ENCODE measurements at regions not wholly inside any gene's neighbourhood (a gene's known extent, or its start where the extent isn't known, plus 50 kb on each side); places are given as distances from the start of the nearest gene placed in this dataset.

DNA sequence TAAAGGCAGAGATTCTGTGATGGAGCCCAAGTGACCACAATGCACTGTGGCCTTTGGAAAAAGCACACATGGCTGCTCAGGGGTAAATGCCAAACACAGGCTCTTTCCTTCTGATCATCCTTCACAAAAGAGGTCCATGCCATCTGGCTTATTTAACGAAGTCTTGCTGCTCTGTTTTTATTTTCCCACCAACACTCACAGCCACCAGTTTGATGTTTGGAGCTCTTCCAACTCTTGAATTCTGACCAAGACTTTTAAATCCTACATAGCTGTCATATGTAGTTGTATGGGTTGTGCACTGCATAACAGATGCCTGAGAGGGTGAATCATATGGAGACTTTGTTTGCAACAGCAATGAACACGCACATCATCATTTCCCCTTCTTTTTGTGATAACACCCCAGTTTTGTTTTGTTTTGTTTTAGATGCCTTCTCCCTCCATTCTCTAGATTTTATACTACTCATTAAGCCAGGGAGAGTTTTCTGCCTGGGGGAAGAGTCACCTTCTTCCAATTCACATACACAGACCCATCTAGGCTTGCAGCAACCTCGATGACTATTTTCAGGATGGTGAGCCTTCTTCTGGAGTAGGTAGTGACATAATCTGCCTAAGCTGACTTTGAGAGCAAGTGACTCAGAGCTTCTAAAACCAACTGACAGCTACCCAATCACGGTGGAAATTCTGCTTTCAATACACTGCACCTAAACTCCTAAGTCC lies 145.2 kb upstream of the WSCD2 start:
- DNase-seq, result no peak

DNA sequence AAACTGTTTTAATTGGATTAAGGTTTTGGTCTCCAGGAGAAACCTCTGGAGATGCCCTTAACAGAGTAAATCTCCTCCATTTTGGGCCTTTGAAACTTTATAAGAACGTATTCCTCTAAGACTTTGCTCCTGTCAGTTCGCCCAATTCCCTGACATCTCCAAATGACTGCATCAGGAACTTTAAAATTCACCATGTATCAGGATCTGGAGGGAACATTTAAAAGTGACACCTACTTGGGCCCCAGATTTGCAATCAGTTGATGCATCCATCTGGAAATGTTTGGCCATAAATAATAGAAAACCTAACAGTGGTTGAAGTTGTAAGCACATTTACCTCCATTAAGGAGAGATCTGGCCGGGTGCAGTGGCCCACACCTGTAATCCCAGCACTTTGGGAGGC lies 144.1 kb upstream of the WSCD2 start:
- no peak for DNase-seq

DNA sequence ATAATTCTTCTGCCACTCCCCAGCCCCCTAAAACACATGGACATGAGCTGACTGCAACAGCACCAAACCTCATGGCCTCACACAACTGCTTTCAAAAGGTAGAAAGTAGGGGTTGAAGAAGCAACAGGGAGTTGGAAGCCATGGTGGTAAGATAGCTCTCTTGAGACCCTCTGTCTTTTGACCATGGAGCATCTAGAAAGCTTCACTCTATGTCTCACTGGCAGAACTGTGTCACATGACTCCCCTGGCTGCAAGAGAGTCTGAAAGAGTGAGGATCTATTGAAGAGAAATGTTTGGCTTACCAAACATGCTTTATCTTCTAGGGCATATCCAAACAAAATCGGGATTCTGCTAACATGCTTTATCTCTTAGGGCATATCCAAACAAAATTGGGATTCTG lies 142.9 kb upstream of the WSCD2 start:
- DNase-seq, result no peak

DNA sequence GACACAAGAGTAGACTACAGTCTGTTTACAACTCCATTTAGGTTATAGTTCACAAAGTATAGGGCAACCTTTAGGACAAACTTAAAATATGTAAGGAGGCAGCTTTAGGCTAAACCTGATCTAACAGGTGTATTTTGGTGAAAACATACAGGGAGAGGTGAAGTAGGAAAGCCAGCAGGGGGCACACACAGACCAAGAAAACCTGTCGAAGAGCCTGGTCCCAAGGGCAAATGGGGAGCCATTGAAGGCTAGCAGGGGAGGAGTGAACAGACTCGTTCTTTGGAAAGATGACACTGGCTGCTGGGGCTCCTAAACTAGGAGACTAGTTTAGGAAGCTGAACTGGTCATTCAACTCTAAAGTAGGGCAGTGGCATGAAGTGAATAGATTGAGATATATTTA lies 138.8 kb upstream of the WSCD2 start:
- DNase-seq, result peak; percentile 59

DNA sequence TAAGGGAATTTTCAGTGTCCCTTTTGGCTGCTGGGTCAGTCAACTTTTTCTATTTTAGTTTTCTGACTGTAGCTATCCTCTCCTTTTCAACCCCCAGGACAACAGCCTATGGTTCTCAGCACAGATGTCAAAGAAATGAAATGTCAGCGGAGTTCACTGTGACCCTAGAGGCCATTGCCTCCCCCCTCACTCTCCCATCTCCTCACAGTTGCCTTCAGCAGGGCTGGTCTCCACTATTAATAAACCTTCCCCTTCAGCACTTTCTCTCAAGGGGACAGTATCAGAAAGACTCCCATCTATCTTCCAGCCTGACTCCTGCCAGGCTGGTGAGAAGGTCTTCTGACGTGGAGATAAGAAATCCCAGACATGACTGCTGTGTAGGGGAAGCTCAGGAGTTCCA lies 137.1 kb upstream of the WSCD2 start:
- DNase-seq, result no peak

DNA sequence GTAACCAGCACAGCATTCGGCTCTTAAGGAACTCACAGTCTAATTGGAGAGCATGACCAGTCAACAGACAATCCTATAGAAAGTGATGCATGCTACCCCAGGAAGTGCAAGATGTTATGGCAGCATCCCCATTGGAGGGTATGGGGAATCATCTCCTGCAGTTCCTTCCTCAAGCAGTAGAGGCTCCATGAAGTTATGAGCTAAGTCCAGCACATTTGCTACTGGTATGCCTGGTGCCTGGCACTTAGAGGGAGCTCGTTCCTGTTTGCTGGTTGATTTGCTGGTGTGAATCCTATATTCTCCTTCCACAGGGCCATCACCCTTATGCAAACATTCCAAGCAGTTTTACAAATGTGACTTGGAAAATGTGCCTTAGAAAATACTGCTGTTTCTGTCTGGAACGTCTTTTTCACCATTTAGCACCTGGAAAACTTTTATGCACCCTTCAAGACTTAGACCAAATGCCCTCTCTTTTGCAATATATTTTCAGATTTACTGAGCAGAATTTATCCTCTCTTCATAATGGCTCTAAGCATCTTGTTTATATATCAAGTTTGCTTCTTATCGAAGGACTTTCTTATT lies 136.1 kb upstream of the WSCD2 start:
- DNase-seq, result peak; percentile 67

DNA sequence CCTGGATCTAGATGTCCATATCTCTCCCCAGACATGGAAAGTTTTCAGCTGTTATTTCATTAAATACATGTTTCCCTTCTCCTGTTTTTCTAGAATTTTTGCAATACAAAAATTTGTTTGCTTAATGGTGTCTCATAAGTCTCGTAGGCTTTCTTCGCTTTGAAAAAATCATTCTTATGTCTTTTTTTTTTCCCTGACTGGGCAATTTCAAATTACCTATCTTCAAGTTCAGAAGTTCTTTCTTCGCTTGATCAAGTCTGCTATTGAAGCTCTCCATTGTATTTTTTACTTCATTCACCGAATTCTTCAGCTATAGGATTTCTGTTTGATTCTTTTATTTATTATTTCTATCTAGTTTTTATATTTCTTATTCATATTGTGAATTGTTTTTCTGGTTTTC lies 130.2 kb upstream of the WSCD2 start:
- DNase-seq, result no peak

DNA sequence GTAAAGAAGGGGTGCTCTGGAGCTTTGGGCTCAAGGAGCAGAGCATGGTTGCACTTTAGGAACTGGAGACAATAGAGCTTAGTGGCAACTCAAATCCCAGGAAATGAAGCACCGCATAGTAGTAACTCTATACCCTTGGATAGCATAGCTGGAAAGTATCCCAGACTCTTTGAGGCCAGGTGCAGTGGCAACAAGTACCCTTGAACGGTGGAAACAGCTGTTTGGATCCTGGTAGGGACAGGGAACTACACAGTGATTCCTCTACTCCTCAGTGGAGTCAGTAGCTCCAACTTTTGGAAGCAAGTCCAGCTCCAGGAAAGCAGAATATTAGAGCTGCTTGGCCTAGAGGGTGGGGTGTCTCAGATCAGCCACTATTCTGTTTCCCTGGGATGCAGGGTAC lies 129.0 kb upstream of the WSCD2 start:
- no peak for DNase-seq

DNA sequence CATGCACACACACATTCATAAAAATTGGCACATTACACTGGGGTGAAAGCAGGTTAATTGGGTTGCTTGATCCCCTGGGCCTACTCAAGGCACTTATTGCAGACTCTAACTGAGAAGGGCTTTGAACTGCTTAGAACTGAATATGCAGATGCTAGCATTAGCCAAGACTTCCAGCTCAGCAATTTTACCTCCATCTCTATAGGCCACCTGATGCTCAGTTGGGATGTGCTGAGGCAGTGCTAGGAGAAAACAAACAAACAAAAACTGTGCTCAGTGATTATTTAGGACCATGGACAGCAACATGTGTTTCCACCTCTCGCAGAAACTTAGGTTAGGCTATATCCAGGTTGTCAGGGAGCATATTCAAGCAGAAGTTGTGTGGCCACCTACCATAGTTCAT lies 124.8 kb upstream of the WSCD2 start:
- peak; percentile 29 for DNase-seq

DNA sequence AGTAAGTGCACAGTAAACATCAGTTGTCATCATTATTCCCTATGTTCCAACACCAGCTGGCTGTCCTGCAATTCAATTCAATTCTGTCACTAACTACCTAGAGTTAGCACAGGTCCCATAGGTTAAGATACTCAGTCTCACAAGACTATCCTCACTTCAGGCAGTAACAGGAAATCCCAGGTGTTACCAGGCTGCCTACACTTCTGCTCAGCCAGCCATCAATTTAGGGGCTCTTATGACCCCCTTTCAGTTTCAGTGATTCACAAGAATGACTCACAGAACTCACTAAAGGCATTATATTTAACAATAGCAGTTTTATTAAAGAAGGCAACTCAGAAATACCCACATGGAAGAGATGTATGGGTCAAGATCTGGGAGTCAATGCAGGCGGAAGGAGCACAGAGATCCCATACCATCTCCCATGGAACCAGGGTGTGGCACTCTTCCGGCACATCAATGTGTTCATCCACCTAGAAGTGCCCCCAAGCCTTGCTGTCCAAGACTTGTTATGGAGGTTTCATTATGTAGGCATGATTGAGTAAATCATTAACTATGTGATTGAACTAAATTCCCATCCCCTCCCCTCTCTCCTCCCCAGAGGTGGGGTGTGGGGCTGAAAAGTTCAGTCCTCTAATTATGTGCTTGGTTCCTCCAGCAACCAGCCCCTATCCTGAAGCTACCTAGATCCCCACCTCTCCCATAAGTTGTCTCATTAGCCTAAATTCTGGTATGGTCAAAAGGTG lies 120.8 kb upstream of the WSCD2 start:
- no peak for DNase-seq

DNA sequence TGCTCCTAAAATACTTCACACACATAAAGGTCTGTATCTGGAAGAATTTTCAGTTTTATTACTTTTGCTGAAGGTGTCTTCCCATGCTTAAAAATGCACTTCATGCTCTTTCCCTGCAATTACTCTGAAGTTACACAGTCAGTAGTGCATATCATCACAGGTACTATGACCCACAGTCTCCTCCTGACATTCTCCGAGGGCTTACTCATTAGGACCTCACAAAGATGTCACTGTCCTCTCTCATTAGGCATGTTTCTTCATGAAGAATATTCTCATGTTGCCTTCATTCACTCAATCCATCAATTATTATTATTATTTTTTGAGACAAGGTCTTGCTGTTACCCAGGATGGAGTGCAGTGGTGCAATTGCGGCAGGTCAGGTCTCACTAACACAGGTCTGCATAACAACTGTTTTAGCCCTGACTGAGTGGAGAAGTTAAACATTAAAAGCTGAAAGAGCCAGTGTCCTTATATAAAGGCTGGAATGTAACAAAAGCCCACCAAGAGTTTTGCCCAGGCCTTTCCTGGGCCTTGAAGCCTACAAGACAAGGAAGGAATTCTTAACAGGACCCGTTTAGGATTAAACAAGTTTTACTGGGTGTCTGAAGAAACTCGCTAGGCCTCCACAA lies 119.5 kb upstream of the WSCD2 start:
- no peak for DNase-seq

DNA sequence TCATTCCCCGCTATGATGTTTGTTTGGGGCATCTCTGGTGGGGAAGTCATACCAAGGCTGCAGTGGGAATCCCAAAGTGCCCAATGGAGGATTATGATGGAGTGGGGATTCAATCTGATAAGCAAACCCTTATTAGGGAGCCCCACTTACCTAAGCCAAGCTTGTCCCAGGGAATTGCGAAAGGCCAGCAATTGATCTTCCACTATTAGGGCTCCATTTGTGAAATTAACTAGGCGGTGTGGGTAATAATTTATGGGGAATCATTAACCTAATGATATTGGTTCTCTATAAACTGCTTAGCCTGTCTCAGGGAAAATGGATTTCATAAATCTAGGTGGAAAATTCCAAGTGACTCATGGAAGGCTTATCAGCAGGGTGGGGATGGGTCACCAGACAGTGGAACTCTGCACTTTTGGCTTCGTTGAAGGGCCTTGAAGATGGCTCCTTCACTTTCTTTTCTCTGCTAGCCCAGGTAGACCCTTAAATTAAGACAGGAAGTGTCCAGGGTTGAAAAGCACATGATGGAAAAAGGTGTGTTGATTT lies 113.0 kb upstream of the WSCD2 start:
- no peak for DNase-seq

DNA sequence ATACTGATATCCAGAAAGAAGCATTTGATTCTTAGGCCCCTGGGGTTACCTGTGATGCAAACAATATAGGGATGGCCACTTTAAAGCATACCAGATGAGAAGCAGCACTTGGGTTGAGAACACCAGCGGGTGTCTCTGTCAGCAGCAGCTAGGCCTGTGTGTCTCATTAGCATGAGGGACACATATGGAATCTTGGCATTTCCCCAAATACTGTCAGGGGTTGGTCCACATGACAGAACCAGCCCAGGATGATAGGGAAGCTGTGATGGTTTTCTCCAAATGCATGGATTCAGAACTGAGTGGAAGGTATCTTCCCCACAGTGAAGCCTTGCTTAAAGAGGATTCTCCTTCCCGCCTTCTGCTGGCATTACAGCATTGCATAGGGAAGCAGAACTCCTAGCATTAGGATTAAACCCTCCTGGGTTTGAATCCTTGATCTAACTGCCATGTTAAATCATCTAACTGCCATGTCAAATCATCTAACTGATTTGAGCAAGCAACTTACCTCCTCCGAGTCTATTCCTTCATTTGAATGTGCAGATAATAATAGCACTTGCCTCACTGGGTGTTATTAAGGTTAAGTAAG lies 111.5 kb upstream of the WSCD2 start:
- no peak for DNase-seq

DNA sequence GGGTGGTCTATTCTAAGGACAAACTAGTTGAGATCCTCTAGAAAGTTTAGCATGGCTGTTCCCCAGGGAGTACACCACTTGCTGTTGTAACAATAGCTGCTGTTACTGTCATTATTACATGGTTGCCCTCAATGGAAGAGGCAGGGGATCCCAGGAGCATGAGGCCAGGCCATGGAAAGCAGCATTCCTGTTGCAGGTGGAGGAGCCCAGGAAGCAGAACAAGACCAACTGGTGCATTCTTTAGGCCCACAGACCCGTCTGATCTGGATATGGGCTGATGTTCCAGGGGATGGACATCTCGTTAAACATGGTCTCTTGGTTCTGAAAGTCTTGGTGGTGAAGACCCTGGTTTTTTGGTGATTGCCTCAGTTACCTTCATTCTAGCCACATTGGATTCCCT lies 109.2 kb upstream of the WSCD2 start:
- no peak for DNase-seq

DNA sequence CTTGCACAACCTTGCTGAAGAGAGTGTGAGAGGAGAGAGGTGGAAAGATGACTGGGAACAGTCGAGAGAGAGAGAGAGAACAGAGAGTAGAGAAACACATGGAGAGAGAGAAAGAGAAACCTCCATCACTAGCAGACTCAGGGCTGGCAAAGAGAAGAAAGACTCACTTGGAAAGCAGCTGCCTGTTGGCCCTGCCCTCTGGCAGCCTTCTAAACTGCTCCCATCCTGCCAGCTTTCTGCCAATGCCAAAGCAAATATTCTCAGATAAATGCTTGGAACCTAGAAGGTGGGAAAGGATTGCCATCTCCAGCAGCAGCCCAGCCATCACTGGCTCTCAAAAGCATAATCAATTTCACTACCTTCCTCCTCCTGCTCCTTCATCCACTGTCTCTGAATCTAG lies 107.9 kb upstream of the WSCD2 start:
- no peak for DNase-seq

DNA sequence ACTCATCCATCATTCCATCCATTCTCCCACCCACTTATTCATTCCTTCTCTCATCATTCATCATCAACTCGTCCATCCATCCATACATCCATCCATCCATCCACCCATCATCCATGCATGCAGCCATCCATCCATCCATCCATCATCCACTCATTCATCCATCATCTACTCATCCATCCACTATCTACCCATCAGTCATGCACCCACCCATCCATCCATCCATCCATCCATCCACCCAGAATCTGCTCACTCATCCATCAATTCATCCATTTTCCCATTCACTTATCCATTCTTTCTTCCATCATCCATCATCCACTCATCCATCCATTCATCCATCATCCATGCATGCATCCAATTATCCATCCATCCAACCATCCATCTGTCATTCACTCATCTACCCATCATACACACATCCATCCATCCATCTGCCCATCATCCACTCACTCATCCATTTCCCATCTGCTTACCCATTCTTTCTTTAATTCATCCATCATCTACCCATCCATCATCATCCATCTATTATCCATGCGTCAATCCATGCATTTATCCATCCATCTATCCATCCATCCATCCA lies 107.1 kb upstream of the WSCD2 start:
- DNase-seq, result no peak

DNA sequence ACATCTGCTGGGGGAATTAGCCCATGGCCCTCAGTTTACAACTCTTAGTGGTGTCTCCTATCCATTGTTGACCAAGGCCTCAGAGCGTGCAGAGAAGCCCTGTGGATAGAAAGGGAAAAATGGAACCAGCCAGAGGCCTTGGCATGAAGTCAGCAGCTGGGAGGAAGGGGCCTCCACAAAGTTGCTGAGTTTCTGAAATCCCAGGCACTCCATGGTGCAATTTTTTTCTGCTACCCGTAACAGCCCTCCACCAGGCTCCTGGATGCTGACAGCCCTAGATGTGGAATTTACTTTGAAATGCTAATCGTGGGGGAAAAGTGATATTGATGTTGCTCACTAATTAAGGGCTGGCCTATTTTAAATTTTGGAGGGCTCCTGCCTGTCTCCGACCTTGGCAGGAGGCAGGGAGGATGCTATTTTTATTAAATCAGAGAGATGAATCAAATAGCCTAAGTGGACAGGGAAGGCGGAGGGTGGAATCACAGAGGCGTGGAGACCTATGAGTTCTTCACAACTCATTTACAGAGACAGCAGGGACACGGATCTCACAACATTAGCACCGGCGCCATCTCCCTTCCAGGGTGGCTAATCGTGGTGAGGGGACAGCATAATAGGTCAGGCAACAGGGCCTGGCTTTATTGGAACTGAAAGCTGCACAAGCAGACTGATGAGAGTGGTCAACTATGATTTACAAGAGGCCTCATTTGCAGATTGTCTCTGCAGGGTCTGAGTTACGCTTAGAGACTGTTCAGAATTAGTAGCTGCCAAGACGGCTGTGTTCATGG lies 99.8 kb upstream of the WSCD2 start:
- no peak for DNase-seq

DNA sequence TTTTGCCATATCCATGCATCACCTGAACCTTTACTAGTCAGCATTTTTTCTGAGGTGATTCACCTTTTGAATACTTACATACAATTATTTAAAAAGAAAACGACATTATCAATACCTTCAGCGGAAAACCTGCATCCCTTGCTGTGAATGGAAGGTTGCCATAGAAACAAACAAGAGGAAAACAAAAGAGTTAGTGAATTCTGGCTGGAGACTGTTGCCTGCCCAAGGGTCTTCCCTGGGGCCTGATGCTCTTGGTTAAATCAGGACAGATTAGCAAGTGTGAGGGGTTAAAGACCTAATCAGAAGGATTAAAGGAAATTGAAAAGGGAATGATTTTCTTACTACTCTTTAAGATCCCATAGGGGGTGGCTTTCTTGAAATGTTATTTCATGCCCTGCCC lies 96.0 kb upstream of the WSCD2 start:
- DNase-seq, result no peak

DNA sequence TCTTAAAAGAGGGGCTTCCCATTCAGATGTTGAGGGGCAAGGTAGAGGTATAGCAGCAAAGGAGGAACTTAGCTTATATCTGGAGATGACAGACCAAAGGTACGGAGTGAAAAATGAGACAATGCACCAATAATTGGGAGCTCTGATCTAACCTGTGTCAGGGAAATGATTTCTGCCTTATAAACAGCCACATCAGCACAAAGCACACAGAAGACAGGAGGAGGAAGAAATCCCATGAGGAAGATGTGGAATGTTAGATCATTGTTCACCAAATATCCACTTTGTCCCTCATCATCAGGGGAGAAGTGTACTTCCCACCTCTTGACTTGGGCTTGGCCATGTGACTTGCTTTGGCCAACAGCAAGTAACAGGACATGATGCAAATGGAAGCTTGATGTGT lies 93.7 kb upstream of the WSCD2 start:
- DNase-seq, result no peak

DNA sequence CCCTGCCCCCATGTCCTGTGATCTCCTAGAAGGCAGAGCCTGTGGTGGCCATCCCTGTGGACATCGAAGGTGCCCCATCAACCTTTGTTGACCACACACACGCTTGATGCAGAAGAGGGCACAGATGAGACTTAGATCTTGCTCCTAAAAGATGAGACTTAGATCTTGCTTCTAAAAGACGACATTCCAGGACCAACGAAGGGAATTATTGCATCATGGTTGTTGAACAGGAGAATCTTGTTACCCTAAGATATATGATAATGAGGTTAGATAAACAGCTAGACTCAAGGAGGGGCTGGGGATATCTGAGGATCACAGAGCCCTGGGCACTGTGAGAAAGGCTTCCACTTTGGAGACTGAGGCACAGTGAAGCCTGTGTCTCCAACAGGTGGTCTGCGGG lies 91.1 kb upstream of the WSCD2 start:
- no peak for DNase-seq

DNA sequence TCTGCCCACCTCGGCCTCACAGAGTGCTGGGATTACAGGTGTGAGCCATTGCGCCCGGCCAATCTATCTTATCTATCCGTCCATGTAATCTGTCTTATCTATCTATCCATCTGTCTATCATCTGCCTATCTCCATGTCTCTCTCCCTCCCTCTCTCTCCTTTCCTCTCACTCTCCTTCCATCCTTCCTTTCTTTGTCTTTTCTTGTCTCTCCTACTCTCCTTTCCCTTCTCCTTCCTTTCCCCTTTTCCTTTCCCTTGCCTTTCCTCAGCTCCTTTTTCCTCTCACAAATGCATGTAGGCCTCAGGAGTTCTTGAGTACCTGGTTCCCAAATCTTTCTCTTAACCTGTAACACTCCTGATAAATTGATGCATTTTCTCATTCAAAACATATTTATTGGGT lies 89.3 kb upstream of the WSCD2 start:
- DNase-seq, result no peak

DNA sequence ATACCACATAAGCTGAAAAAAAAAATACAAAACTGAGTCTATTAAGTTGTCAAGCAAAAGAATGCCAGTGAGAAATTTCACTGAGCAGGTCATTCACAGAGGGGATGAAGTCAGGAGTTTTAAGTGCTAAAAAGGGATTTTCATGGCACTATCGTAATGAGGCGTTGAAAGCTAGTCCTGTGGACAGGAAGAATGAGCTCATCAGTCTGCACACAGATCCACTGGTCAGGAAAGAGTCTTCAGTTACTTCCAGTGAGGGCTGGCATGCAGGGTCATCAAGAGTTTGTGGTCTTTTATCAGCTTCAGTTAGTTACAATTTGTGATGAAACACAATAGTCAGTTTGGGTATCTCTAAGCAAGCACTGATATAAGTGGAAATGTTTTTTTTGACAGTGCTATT lies 88.1 kb upstream of the WSCD2 start:
- DNase-seq, result peak; percentile 47

Data from hematopoietic multipotent progenitor cell treated with erythropoietin and hydrocortisone succinate and interleukin-3 and kit ligand, for 4 days (in vitro differentiated cells).